HepG2 (cell line): ENCODE measurements at regions not wholly inside any gene's neighbourhood (a gene's known extent, or its start where the extent isn't known, plus 50 kb on each side); places are given as distances from the start of the nearest gene placed in this dataset.

Experiments used
- E2F1 ChIP-seq: sonication (generic); formaldehyde crosslinking; IDR thresholded peaks from 2 replicates; pipeline ENCODE4 v1.5.0; 2020; ENCODE audit warnings: missing genetic modification reagents
- EZH2 ChIP-seq: conservative IDR thresholded peaks from 2 replicates; pipeline ENCODE4 v1.6.1; 2012; ENCODE audit warnings: mild to moderate bottlenecking, low read depth, low read length, moderate library complexity
- HMG20A ChIP-seq: IDR thresholded peaks from 2 replicates; pipeline ENCODE4 v1.6.1; 2016; ENCODE audit warnings: borderline replicate concordance
- JUND ChIP-seq: sonication (generic); formaldehyde crosslinking; IDR thresholded peaks from 2 replicates; pipeline ENCODE4 v1.8.0; 2022; ENCODE audit warnings: mild to moderate bottlenecking, missing genetic modification reagents
- MAX ChIP-seq: IDR thresholded peaks from 2 replicates; pipeline ENCODE4 v1.6.1; 2012; ENCODE audit warnings: inconsistent platforms
- PHF20 ChIP-seq: sonication (generic); formaldehyde crosslinking; IDR thresholded peaks from 2 replicates; pipeline ENCODE4 v1.5.0; 2020; ENCODE audit warnings: mild to moderate bottlenecking, missing genetic modification reagents
- ZNF10 ChIP-seq: sonication (generic); formaldehyde crosslinking; IDR thresholded peaks from 2 replicates; pipeline ENCODE4 v1.4.0; 2020; ENCODE audit warnings: mild to moderate bottlenecking, low read depth, missing genetic modification reagents, borderline replicate concordance
- ZSCAN22 ChIP-seq: sonication (generic); formaldehyde crosslinking; IDR thresholded peaks from 2 replicates; pipeline ENCODE4 v1.4.0; 2020; ENCODE audit warnings: mild to moderate bottlenecking, missing genetic modification reagents
- TF ChIP-seq, protein P1 (sequence below): sonication (generic); formaldehyde crosslinking; IDR thresholded peaks from 2 replicates; pipeline ENCODE4 v1.4.0; 2020; ENCODE audit warnings: mild to moderate bottlenecking, missing genetic modification reagents
- TF ChIP-seq, protein P2 (sequence below): sonication (generic); formaldehyde crosslinking; IDR thresholded peaks from 2 replicates; pipeline ENCODE4 v1.4.0; 2020; ENCODE audit warnings: mild to moderate bottlenecking, missing genetic modification reagents
- TF ChIP-seq, protein P3 (sequence below): sonication (generic); formaldehyde crosslinking; IDR thresholded peaks from 2 replicates; pipeline ENCODE4 v1.4.0; 2020; ENCODE audit warnings: missing genetic modification reagents

GRCh38 chr1:232439011-232439410 lies 190.9 kb downstream of the SIPA1L2 start:
- TF ChIP-seq, protein P1, sequence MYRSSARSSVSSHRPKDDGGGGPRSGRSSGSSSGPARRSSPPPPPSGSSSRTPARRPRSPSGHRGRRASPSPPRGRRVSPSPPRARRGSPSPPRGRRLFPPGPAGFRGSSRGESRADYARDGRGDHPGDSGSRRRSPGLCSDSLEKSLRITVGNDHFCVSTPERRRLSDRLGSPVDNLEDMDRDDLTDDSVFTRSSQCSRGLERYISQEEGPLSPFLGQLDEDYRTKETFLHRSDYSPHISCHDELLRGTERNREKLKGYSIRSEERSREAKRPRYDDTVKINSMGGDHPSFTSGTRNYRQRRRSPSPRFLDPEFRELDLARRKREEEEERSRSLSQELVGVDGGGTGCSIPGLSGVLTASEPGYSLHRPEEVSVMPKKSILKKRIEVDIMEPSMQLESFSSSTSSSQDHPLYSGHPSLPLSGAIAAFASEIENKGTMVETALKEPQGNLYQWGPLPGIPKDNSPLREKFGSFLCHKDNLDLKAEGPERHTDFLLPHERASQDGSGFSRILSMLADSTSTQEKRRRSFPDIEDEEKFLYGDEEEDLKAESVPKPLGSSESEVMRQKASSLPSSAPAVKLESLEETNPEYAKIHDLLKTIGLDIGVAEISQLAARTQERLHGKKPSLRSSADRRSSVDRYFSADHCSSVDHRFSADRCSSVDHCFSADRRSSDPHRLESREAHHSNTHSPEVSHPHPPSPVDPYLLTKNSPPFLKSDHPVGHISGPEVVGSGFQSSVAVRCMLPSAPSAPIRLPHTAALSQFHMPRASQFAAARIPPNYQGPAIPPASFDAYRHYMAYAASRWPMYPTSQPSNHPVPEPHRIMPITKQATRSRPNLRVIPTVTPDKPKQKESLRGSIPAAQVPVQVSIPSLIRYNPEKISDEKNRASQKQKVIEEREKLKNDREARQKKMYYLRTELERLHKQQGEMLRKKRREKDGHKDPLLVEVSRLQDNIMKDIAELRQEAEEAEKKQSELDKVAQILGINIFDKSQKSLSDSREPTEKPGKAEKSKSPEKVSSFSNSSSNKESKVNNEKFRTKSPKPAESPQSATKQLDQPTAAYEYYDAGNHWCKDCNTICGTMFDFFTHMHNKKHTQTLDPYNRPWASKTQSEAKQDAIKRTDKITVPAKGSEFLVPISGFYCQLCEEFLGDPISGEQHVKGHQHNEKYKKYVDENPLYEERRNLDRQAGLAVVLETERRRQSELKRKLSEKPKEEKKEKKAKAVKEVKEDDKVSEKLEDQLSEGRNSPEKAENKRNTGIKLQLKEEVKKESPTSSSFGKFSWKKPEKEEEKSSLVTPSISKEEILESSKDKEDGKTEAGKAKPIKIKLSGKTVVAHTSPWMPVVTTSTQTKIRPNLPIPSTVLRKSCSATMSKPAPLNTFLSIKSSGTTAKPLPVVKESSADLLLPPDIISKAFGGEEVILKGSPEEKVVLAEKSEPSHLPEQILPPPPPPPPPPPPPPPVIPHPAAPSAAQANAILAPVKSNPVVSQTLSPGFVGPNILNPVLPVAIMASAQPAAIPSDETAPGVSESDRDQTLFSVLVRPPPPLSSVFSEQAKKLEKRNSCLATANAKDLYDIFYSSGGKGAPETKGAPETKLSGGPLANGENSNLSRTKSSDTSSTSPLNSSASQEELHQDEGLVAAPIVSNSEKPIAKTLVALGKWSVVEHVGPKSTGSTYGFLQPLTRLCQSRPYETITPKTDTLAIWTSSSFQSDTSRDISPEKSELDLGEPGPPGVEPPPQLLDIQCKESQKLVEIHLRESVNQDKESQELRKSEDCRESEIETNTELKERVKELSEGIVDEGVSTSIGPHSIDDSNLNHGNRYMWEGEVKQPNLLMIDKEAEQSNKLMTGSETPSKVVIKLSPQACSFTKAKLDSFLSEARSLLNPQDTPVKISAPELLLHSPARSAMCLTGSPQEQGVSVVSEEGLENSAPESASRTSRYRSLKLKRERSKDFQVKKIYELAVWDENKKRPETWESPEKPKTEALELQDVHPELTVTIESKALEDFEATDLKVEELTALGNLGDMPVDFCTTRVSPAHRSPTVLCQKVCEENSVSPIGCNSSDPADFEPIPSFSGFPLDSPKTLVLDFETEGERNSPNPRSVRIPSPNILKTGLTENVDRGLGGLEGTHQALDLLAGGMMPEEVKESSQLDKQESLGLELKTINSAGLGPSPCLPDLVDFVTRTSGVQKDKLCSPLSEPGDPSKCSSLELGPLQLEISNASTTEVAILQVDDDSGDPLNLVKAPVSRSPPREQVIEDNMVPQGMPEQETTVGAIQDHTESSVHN, result no peak
- TF ChIP-seq, protein P2, sequence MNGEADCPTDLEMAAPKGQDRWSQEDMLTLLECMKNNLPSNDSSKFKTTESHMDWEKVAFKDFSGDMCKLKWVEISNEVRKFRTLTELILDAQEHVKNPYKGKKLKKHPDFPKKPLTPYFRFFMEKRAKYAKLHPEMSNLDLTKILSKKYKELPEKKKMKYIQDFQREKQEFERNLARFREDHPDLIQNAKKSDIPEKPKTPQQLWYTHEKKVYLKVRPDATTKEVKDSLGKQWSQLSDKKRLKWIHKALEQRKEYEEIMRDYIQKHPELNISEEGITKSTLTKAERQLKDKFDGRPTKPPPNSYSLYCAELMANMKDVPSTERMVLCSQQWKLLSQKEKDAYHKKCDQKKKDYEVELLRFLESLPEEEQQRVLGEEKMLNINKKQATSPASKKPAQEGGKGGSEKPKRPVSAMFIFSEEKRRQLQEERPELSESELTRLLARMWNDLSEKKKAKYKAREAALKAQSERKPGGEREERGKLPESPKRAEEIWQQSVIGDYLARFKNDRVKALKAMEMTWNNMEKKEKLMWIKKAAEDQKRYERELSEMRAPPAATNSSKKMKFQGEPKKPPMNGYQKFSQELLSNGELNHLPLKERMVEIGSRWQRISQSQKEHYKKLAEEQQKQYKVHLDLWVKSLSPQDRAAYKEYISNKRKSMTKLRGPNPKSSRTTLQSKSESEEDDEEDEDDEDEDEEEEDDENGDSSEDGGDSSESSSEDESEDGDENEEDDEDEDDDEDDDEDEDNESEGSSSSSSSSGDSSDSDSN, result no peak
- TF ChIP-seq, protein P3, sequence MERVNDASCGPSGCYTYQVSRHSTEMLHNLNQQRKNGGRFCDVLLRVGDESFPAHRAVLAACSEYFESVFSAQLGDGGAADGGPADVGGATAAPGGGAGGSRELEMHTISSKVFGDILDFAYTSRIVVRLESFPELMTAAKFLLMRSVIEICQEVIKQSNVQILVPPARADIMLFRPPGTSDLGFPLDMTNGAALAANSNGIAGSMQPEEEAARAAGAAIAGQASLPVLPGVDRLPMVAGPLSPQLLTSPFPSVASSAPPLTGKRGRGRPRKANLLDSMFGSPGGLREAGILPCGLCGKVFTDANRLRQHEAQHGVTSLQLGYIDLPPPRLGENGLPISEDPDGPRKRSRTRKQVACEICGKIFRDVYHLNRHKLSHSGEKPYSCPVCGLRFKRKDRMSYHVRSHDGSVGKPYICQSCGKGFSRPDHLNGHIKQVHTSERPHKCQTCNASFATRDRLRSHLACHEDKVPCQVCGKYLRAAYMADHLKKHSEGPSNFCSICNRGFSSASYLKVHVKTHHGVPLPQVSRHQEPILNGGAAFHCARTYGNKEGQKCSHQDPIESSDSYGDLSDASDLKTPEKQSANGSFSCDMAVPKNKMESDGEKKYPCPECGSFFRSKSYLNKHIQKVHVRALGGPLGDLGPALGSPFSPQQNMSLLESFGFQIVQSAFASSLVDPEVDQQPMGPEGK (CRISPR knock-in tag), result no peak
- TF ChIP-seq HMG20A, result no peak
- TF ChIP-seq ZSCAN22 (CRISPR knock-in tag), result no peak
- no peak for TF ChIP-seq EZH2
- no peak for TF ChIP-seq PHF20 (CRISPR knock-in tag)
- TF ChIP-seq E2F1 (CRISPR knock-in tag), result no peak
- TF ChIP-seq JUND (CRISPR knock-in tag), result no peak
- no peak for TF ChIP-seq MAX
- no peak for TF ChIP-seq ZNF10 (CRISPR knock-in tag)
